ENCODE measurements at regions not wholly inside any gene's neighbourhood (a gene's known extent, or its start where the extent isn't known, plus 50 kb on each side); places are given as distances from the start of the nearest gene placed in this dataset.

DNA sequence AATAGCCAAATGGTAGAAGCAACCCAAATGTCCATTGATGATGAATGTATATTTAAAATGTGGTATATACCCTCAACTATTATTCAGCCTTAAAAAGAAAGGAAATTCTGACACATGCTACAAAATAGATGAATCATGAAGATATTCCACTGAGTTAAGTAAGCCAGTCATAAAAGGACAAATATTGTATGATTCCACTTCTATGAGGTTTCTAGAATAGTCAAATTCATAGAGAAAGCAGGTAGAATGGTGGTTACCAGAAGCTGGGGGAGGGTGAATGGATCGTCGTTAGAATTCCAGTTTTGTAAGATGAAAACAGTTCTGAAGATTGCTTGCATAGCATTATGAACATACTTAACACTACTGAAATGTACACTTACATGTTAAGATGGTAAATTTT is 214.3 kb upstream of the MYLIP start:
- Histone ChIP-seq H3K27me3 (ENCODE audit: control insufficient read depth, insufficient read depth, low read length) (no peaks in the 10 kb centered on the region), H2AFZ (no peak overlapping the region), H3K9me3 (ENCODE audit: control insufficient read depth, low read length) (no peaks in the 10 kb centered on the region), H3K4me3 (ENCODE audit: low read depth, low read length) (no peak overlapping the region), H3K36me3 (ENCODE audit: control insufficient read depth, insufficient read depth, low read length) (no peaks in the 10 kb centered on the region), H3K4me2 (ENCODE audit: low read length) (no peak overlapping the region), H3K27ac (no peak overlapping the region), H3K79me2 (no peaks in the 10 kb centered on the region), H3K9ac (no peak overlapping the region), H3K4me1 (no peaks in the 10 kb centered on the region)
- TF ChIP-seq, protein P1, sequence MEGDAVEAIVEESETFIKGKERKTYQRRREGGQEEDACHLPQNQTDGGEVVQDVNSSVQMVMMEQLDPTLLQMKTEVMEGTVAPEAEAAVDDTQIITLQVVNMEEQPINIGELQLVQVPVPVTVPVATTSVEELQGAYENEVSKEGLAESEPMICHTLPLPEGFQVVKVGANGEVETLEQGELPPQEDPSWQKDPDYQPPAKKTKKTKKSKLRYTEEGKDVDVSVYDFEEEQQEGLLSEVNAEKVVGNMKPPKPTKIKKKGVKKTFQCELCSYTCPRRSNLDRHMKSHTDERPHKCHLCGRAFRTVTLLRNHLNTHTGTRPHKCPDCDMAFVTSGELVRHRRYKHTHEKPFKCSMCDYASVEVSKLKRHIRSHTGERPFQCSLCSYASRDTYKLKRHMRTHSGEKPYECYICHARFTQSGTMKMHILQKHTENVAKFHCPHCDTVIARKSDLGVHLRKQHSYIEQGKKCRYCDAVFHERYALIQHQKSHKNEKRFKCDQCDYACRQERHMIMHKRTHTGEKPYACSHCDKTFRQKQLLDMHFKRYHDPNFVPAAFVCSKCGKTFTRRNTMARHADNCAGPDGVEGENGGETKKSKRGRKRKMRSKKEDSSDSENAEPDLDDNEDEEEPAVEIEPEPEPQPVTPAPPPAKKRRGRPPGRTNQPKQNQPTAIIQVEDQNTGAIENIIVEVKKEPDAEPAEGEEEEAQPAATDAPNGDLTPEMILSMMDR (IDR thresholded peaks at IDR 0.05): no peak

DNA sequence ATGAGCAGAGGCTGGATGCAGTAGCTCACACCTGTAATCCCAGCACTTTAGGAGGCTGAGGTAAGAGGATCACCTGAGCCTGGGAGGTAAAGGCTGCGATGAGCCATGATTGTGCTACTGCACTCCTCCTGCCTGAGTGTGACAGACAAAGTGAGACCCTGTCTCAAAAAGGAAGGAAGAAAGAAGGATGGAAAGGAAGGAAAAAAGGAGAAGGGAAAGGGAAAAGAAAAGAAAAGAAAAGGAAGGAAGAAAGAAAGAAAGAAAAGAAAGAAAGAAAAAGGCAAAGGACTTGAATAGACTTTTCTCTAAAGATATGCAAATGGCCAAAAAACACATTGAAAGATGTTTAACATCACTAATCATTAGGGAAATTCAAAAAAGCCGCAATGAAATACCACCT is 215.3 kb upstream of the MYLIP start:
- no peak overlapping the region for H3K4me3 ChIP-seq (ENCODE audit: low read depth, low read length)
- no peaks in the 10 kb centered on the region for H3K4me1 ChIP-seq
- no peaks in the 10 kb centered on the region for H3K9me3 ChIP-seq (ENCODE audit: control insufficient read depth, low read length)
- no peak overlapping the region for H3K4me2 ChIP-seq (ENCODE audit: low read length)
- no peak overlapping the region for H3K9ac ChIP-seq
- TF ChIP-seq, protein P1 (IDR thresholded peaks at IDR 0.05): no peak
- H3K27ac ChIP-seq: no peak overlapping the region
- no peaks in the 10 kb centered on the region for H3K27me3 ChIP-seq (ENCODE audit: control insufficient read depth, insufficient read depth, low read length)
- H2AFZ ChIP-seq: no peak overlapping the region
- no peaks in the 10 kb centered on the region for H3K36me3 ChIP-seq (ENCODE audit: control insufficient read depth, insufficient read depth, low read length)
- no peaks in the 10 kb centered on the region for H3K79me2 ChIP-seq

DNA sequence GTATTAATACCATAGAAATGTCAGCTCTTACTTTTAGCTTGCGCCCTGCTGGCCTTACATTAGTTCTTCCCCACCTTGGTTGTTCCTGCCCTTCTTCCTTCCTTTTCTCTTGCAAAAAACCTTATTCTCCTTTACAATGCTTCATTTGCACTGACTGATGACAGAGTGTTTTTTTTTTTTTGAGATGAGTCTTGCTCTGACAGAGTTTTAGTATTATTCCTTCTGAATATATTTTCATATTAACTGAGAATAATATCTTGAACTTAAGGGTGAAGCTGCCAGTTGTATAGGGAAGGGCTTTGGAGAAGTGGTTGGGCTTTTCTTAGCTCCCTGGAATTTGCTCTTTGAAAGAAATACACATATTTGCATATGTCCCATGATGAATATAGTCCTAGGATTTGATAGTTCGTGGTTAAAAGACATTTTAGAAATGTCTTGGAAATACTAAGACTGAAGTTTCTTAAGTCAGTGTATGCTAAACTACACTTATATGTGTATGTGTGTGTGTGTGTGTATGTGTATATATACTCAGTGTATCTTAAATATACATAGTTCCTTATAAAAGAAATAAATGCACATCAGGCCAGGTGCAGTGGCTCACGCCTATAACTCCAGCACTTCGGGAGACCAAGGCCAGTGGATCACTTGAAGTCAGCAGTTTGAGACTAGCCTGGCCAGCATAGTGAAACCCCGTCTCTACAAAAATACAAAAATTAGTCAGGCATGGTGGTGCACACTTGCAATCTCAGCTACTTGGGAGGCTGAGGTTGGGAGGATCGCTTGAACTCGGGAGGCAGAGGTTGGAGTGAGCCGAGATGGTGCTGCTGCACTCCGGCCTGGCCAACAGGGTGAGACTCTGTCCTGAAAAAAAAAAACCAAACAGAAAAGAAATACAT is 216.1 kb upstream of the MYLIP start:
- H2AFZ ChIP-seq: no peak overlapping the region
- H3K9me3 ChIP-seq (ENCODE audit: control insufficient read depth, low read length): no peaks in the 10 kb centered on the region
- no peaks in the 10 kb centered on the region for H3K27me3 ChIP-seq (ENCODE audit: control insufficient read depth, insufficient read depth, low read length)
- H3K9ac ChIP-seq: no peak overlapping the region
- TF ChIP-seq, protein P1 (IDR thresholded peaks at IDR 0.05): no peak
- no peaks in the 10 kb centered on the region for H3K79me2 ChIP-seq
- H3K36me3 ChIP-seq (ENCODE audit: control insufficient read depth, insufficient read depth, low read length): no peaks in the 10 kb centered on the region
- H3K4me2 ChIP-seq (ENCODE audit: low read length): no peak overlapping the region
- no peak overlapping the region for H3K27ac ChIP-seq
- H3K4me1 ChIP-seq: no peaks in the 10 kb centered on the region
- no peak overlapping the region for H3K4me3 ChIP-seq (ENCODE audit: low read depth, low read length)

DNA sequence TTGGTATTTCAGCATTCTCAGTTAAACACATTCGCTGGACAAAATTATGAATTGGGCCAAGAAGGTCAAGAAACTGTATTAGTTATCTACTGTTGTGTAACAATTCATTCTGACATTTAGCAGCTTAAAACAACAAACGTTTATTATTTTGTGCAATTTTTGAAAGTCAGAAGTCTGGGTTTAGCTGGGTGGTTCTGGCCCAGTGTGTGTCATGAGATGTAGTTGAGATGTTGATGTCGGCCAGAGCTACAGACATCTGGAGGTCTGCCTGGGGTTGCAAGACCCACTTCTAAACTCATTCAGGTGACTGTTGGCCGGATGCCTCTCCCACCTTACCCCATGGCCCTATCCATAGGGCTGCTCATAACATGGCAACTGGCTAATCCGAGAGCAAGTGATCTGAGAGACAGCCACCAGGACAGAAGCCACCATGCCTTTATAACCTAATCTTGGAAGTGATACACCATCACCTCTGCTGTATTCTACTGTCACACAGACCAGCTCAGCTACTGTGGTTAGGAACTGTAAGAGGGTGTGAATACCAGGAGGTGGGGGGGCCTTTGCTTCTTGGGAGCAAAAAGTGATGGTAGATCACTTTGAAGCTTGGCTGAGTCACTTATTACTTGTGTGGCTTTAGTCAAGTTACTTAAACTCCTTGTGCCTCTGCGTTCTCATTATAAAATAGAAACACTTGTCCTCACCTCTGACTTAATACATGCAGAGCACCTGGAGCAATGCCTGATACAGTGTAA is 217.0 kb upstream of the MYLIP start:
- Histone ChIP-seq H3K4me2 (ENCODE audit: low read length) (no peak overlapping the region), H3K4me3 (ENCODE audit: low read depth, low read length) (no peak overlapping the region), H3K36me3 (ENCODE audit: control insufficient read depth, insufficient read depth, low read length) (no peaks in the 10 kb centered on the region), H2AFZ (no peak overlapping the region), H3K27me3 (ENCODE audit: control insufficient read depth, insufficient read depth, low read length) (no peaks in the 10 kb centered on the region), H3K9ac (no peak overlapping the region), H3K9me3 (ENCODE audit: control insufficient read depth, low read length) (no peaks in the 10 kb centered on the region), H3K27ac (no peak overlapping the region), H3K79me2 (no peaks in the 10 kb centered on the region), H3K4me1 (no peaks in the 10 kb centered on the region)
- TF ChIP-seq, protein P1 (IDR thresholded peaks at IDR 0.05): no peak

Measured in parathyroid adenoma (tissue), 2 donors.